Gastroesophageal sphincter (tissue), 4 donors: ENCODE measurements at regions not wholly inside any gene's neighbourhood (a gene's known extent, or its start where the extent isn't known, plus 50 kb on each side); places are given as distances from the start of the nearest gene placed in this dataset.
"Not testable (repeated sequence)": the region's sequence is repeated elsewhere in the genome, so short reads cannot be mapped to it uniquely, and the experiment has no call there.

ENCODE experiments used
- ATAC-seq: fragments of 150-250 bp; one replicate; pipeline ENCODE4 v1.9.1; 2016; ENCODE audit warnings: mild to moderate bottlenecking, moderate library complexity
- H3K27ac ChIP-seq, 4 donors: fragments of 200-600 bp; sonication (generic) in 3 of 4; 1 replicate in 3 of 4; 2 replicates in 1 of 4; pipeline ENCODE4 v1.5.1; 2016 to 2019
- H3K27me3 ChIP-seq: fragments of 200-600 bp; sonication (generic); one replicate; pipeline ENCODE4 v1.5.1; 2019
- H3K36me3 ChIP-seq, 2 donors: fragments of 200-600 bp; sonication (generic); one replicate each; pipeline ENCODE4 v1.5.1; 2019; ENCODE audit warnings: control low read depth in 1 of 2
- H3K4me1 ChIP-seq, 3 donors: fragments of 200-600 bp; sonication (generic); 1 replicate in 2 of 3; 2 replicates in 1 of 3; pipeline ENCODE4 v1.5.1; 2016 to 2019; ENCODE audit warnings: control low read depth in 2 of 3
- H3K4me3 ChIP-seq, 2 donors: fragments of 200-600 bp; sonication (generic); one replicate each; pipeline ENCODE4 v1.5.1; 2019; ENCODE audit warnings: mild to moderate bottlenecking in 1 of 2, moderate library complexity in 1 of 2
- H3K9me3 ChIP-seq, 3 donors: fragments of 200-600 bp; sonication (generic); one replicate each; pipeline ENCODE4 v1.5.1; 2017 to 2019; ENCODE audit warnings: control low read depth in 2 of 3
- EP300 ChIP-seq: sonication (generic); formaldehyde crosslinking; IDR thresholded peaks from one replicate; pipeline ENCODE4 v1.6.1; 2017; ENCODE audit warnings: antibody characterized with exemption, mild to moderate bottlenecking
- POLR2A ChIP-seq, 2 donors: fragments of 450-650 bp; IDR thresholded peaks; one replicate each; pipeline ENCODE4 v1.6.1; 2017; ENCODE audit warnings: antibody characterized with exemption in 2 of 2, mild to moderate bottlenecking in 2 of 2, moderate library complexity in 1 of 2
- POLR2AphosphoS5 ChIP-seq: sonication (generic); formaldehyde crosslinking; IDR thresholded peaks from one replicate; pipeline ENCODE4 v1.6.1; 2017; ENCODE audit warnings: antibody characterized with exemption
- WGBS, 2 donors: methylation state at CpG; one replicate each; pipeline ENCODE4 v1.1.5; 2018; ENCODE audit warnings: low coverage in 1 of 2; 5-methylcytosine and 5-hydroxymethylcytosine counted together
- TF ChIP-seq, protein P1 (sequence below), 4 experiments: fragments of 200-600 bp in 2 of 4; fragments of 450-650 bp in 2 of 4; sonication (generic) in 1 of 4; IDR thresholded peaks; one replicate each; pipeline ENCODE4 v1.5.1; 2017 to 2019; ENCODE audit warnings: antibody characterized with exemption in 4 of 4, mild to moderate bottlenecking in 2 of 4, moderate library complexity in 2 of 4

DNA sequence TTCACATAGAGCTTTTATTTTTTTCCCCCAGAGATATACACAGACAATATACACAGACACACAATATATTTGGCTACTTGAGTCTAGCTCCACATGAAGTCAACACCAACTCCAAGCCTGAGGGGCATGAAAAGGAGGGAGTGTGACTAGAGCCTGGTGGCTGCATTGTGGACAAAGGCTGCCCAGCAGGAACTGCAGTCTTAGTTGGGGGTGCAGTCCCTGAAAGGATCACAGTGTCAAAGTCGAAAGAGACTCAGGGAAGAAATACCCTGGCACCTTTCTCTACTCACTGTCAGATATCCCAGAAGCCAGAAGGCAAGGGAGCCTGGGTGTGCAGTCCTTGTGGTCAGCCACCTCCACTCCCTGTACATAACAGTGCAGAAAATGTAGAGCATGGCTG is 231.6 kb upstream of the RPS23 start:
- 33% methylated on average over 1 of the region's 1 CpG; no CpG with 5 or more reads in 1 of the 2 donors for WGBS, 2 donors
- H3K4me1 ChIP-seq = no peaks in the 10 kb centered on the region
- no peak for ATAC-seq
- H3K36me3 ChIP-seq = no peaks in the 10 kb centered on the region
- H3K9me3 ChIP-seq = peaks cover 0 to 11% (median 0%) of the 10 kb centered on the region in 3 donors
- TF ChIP-seq POLR2AphosphoS5 (no peak), EP300 (no peak), POLR2A (IDR thresholded peaks at IDR 0.05) (no peak)
- TF ChIP-seq, protein P1, sequence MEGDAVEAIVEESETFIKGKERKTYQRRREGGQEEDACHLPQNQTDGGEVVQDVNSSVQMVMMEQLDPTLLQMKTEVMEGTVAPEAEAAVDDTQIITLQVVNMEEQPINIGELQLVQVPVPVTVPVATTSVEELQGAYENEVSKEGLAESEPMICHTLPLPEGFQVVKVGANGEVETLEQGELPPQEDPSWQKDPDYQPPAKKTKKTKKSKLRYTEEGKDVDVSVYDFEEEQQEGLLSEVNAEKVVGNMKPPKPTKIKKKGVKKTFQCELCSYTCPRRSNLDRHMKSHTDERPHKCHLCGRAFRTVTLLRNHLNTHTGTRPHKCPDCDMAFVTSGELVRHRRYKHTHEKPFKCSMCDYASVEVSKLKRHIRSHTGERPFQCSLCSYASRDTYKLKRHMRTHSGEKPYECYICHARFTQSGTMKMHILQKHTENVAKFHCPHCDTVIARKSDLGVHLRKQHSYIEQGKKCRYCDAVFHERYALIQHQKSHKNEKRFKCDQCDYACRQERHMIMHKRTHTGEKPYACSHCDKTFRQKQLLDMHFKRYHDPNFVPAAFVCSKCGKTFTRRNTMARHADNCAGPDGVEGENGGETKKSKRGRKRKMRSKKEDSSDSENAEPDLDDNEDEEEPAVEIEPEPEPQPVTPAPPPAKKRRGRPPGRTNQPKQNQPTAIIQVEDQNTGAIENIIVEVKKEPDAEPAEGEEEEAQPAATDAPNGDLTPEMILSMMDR (IDR thresholded peaks at IDR 0.05) = no peak
- H3K27me3 ChIP-seq = no peaks in the 10 kb centered on the region
- no peak overlapping the region for H3K4me3 ChIP-seq
- H3K27ac ChIP-seq = no peak overlapping the region

DNA sequence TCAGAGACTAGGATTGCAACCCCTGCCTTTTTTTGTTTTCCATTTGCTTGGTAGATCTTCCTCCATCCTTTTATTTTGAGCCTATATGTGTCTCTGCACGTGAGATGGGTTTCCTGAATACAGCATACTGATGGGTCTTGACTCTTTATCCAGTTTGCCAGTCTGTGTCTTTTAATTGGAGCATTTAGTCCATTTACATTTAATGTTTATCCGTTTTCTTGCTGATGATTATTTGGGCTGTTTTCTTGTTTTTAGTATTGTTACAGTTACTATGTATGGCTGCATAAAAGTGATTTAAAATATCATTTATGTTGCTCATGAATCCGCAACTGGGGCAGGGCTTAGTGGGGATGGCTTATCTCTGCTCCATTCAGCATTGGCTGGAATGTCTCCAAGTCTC is 228.2 kb upstream of the RPS23 start:
- not testable (repeated sequence) for ATAC-seq, H3K4me1 ChIP-seq
- 80 to 94% methylated on average over 2 of the region's 3 CpGs for WGBS, 2 donors

DNA sequence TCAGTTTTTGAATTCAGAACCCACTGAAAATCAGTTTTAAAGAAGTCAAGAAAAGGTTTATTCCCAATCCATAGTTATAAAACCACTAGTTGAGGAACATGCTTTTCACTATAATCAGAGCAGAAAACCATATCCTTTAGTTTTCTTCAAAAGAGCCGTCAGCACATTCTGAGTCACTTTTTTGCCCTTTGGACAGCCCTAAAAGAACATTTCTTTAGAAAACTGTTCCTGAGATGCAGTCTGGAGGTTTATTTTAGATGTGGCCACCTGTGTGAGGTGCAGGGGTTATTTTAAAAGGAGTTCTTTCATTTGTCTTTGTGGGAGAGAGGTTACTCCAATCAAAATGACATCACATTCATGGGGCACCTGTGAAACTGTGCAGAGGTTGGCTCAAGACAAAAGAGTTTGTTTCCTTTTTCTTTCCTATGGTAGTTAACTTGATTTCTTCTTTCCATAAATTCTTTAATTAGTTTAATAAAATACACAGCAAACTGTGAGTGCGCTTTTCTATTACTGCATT is 221.6 kb upstream of the RPS23 start:
- no peaks in the 10 kb centered on the region for H3K36me3 ChIP-seq
- 58 to 81% methylated on average over 1 to 2 of the region's 2 CpGs for WGBS, 2 donors
- no peak for ATAC-seq

More for the DNA sequence above, 228.2 kb upstream of the RPS23 start:
- not testable (repeated sequence) for H3K36me3 ChIP-seq, H3K27ac ChIP-seq, H3K27me3 ChIP-seq, H3K4me3 ChIP-seq
- peaks cover 0 to 11% (median 0%) of the 10 kb centered on the region in 3 donors for H3K9me3 ChIP-seq

DNA sequence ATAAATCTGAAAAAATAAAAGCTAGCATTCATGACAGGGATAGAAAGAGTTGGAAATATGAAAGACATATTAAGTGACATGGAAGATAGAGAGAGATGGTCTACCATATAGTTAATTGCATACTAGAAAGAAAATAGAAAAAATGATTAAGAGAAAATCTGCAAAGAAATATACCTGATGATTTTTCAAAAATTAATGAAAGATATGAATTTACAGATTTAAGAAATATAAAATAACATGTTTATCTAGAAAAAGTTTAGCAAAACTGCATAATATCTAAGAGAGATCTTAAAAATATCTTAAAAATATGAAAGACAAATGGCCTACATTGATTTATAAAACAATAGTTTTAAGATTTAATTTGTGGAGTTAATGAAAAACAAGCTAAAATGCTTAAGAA is 219.1 kb upstream of the RPS23 start:
- Histone ChIP-seq H3K4me3 (no peak overlapping the region), H3K36me3 (no peaks in the 10 kb centered on the region), H3K27ac (no peak overlapping the region), H3K9me3 (peaks cover 0 to 10% (median 0%) of the 10 kb centered on the region in 3 donors), H3K4me1 (no peaks in the 10 kb centered on the region), H3K27me3 (no peaks in the 10 kb centered on the region)
- no peak for TF ChIP-seq EP300
- TF ChIP-seq POLR2A (IDR thresholded peaks at IDR 0.05) = no peak
- TF ChIP-seq, protein P1 (IDR thresholded peaks at IDR 0.05) = no peak
- TF ChIP-seq POLR2AphosphoS5 = no peak
- ATAC-seq = no peak

More for the DNA sequence above, 221.6 kb upstream of the RPS23 start:
- Histone ChIP-seq H3K27me3 (no peaks in the 10 kb centered on the region), H3K27ac (no peak overlapping the region), H3K4me1 (no peaks in the 10 kb centered on the region), H3K4me3 (no peak overlapping the region), H3K9me3 (peaks cover 0 to 10% (median 0%) of the 10 kb centered on the region in 3 donors)
- no peak for TF ChIP-seq POLR2A (IDR thresholded peaks at IDR 0.05)
- TF ChIP-seq EP300 = no peak
- TF ChIP-seq POLR2AphosphoS5 = no peak
- TF ChIP-seq, protein P1 (IDR thresholded peaks at IDR 0.05) = no peak

GRCh38 chr5:82494942-82495341 is 216.8 kb upstream of the RPS23 start:
- Histone ChIP-seq H3K27me3 (no peaks in the 10 kb centered on the region), H3K9me3 (peaks cover 0 to 10% (median 0%) of the 10 kb centered on the region in 3 donors), H3K4me3 (no peak overlapping the region), H3K36me3 (no peaks in the 10 kb centered on the region), H3K27ac (no peak overlapping the region), H3K4me1 (no peaks in the 10 kb centered on the region)
- TF ChIP-seq, protein P1 (IDR thresholded peaks at IDR 0.05) = no peak
- TF ChIP-seq POLR2AphosphoS5 (no peak), EP300 (no peak), POLR2A (IDR thresholded peaks at IDR 0.05) (no peak)
- ATAC-seq = no peak
